Central memory CD8-positive, alpha-beta T cell (primary cell): ENCODE measurements at regions not wholly inside any gene's neighbourhood (a gene's known extent, or its start where the extent isn't known, plus 50 kb on each side); places are given as distances from the start of the nearest gene placed in this dataset.
"Not testable (repeated sequence)": the region's sequence is repeated elsewhere in the genome, so short reads cannot be mapped to it uniquely, and the experiment has no call there.

ENCODE experiments used
- ATAC-seq: fragments of 150-1000 bp; cut with Tn5 transposase; replicated peaks from 2 replicates; pipeline ENCODE4 v1.10.0; 2022; ENCODE audit warnings: mild to moderate bottlenecking, moderate FRiP score, moderate number of reproducible peaks; ENCODE audit not compliant: poor library complexity, severe bottlenecking; ENCODE audit errors: extremely low read depth
- DNase-seq, 2 donors: peaks; one replicate each; pipeline ENCODE4 v3.0.0; 2021; ENCODE audit warnings: low spot score in 2 of 2
- H3K27ac Mint-ChIP-seq: one replicate; pipeline ENCODE4 v1.8.0; 2022; ENCODE audit warnings: low read depth, mild to moderate bottlenecking, moderate library complexity, mixed read lengths
- H3K27me3 Mint-ChIP-seq: one replicate; pipeline ENCODE4 v1.8.0; 2022; ENCODE audit warnings: mixed read lengths
- H3K36me3 Mint-ChIP-seq: one replicate; pipeline ENCODE4 v1.8.0; 2022; ENCODE audit warnings: mild to moderate bottlenecking, moderate library complexity, mixed read lengths; ENCODE audit not compliant: insufficient read depth
- H3K4me1 Mint-ChIP-seq: one replicate; pipeline ENCODE4 v1.8.0; 2022; ENCODE audit warnings: mixed read lengths
- H3K4me3 Mint-ChIP-seq: one replicate; pipeline ENCODE4 v1.8.0; 2022; ENCODE audit warnings: mild to moderate bottlenecking, moderate library complexity, mixed read lengths
- H3K9me3 Mint-ChIP-seq: one replicate; pipeline ENCODE4 v1.8.0; 2022; ENCODE audit warnings: mixed read lengths

GRCh38 chr14:101643651-101644050 lies 82.4 kb downstream of the DIO3 start:
- Mint-ChIP-seq H3K27ac (no peak overlapping the region), H3K4me3 (no peak overlapping the region), H3K36me3 (no peaks in the 10 kb centered on the region), H3K9me3 (no peaks in the 10 kb centered on the region), H3K27me3 (peaks cover 12% of the 10 kb centered on the region), H3K4me1 (no peaks in the 10 kb centered on the region)
- DNase-seq (no peak), ATAC-seq (no peak)

- no peaks in the 10 kb centered on the region for H3K9me3 Mint-ChIP-seq
- H3K36me3 Mint-ChIP-seq = peaks cover 4% of the 10 kb centered on the region
- H3K4me3 Mint-ChIP-seq = no peak overlapping the region
- H3K4me1 Mint-ChIP-seq = no peaks in the 10 kb centered on the region
- no peak overlapping the region for H3K27ac Mint-ChIP-seq
- no peak for ATAC-seq
- H3K27me3 Mint-ChIP-seq = peaks cover 31% of the 10 kb centered on the region
- DNase-seq = no peak
Measured at GRCh38 chr14:101654051-101654450, 92.8 kb downstream of the DIO3 start.

- Mint-ChIP-seq H3K27ac (no peak overlapping the region), H3K36me3 (no peaks in the 10 kb centered on the region), H3K4me1 (no peaks in the 10 kb centered on the region), H3K9me3 (no peaks in the 10 kb centered on the region), H3K27me3 (peaks cover 60% of the 10 kb centered on the region), H3K4me3 (no peak overlapping the region)
- ATAC-seq (no peak), DNase-seq (no peak)
Measured at GRCh38 chr14:101657372-101657771, 96.1 kb downstream of the DIO3 start.

GRCh38 chr14:101665478-101666078 lies 95.9 kb upstream of the PPP2R5C start:
- Mint-ChIP-seq H3K4me1 (no peaks in the 10 kb centered on the region), H3K27me3 (peaks cover 38% of the 10 kb centered on the region), H3K9me3 (peaks cover 9% of the 10 kb centered on the region), H3K36me3 (no peaks in the 10 kb centered on the region), H3K27ac (no peak overlapping the region), H3K4me3 (no peak overlapping the region)
- no peak for DNase-seq
- ATAC-seq = no peak

GRCh38 chr14:101666264-101666663 lies 95.2 kb upstream of the PPP2R5C start:
- H3K4me1 Mint-ChIP-seq = no peaks in the 10 kb centered on the region
- peaks cover 13% of the 10 kb centered on the region for H3K9me3 Mint-ChIP-seq
- peaks cover 35% of the 10 kb centered on the region for H3K27me3 Mint-ChIP-seq
- no peak for DNase-seq
- ATAC-seq = no peak
- no peak overlapping the region for H3K4me3 Mint-ChIP-seq
- H3K27ac Mint-ChIP-seq = no peak overlapping the region
- no peaks in the 10 kb centered on the region for H3K36me3 Mint-ChIP-seq

GRCh38 chr14:101669629-101670028 lies 91.9 kb upstream of the PPP2R5C start:
- H3K4me3 Mint-ChIP-seq = no peak overlapping the region
- no peaks in the 10 kb centered on the region for H3K36me3 Mint-ChIP-seq
- DNase-seq (no peak), ATAC-seq (no peak)
- H3K27ac Mint-ChIP-seq = no peak overlapping the region
- peaks cover 17% of the 10 kb centered on the region for H3K9me3 Mint-ChIP-seq
- peaks cover 24% of the 10 kb centered on the region for H3K27me3 Mint-ChIP-seq
- no peaks in the 10 kb centered on the region for H3K4me1 Mint-ChIP-seq

- ATAC-seq = no peak
- no peak overlapping the region for H3K4me3 Mint-ChIP-seq
- H3K4me1 Mint-ChIP-seq = no peaks in the 10 kb centered on the region
- peaks cover 17% of the 10 kb centered on the region for H3K9me3 Mint-ChIP-seq
- H3K27me3 Mint-ChIP-seq = no peaks in the 10 kb centered on the region
- no peaks in the 10 kb centered on the region for H3K36me3 Mint-ChIP-seq
- DNase-seq = no peak
- H3K27ac Mint-ChIP-seq = no peak overlapping the region
Measured at GRCh38 chr14:101673873-101674272, 87.6 kb upstream of the PPP2R5C start.

- H3K9me3 Mint-ChIP-seq, H3K4me1 Mint-ChIP-seq, ATAC-seq, H3K27ac Mint-ChIP-seq, H3K36me3 Mint-ChIP-seq, DNase-seq, H3K4me3 Mint-ChIP-seq, H3K27me3 Mint-ChIP-seq: not testable (repeated sequence)
Measured at GRCh38 chr14:101675835-101676234, 85.7 kb upstream of the PPP2R5C start.

- ATAC-seq, DNase-seq, H3K36me3 Mint-ChIP-seq, H3K4me1 Mint-ChIP-seq, H3K4me3 Mint-ChIP-seq, H3K9me3 Mint-ChIP-seq, H3K27ac Mint-ChIP-seq, H3K27me3 Mint-ChIP-seq: not testable (repeated sequence)
Measured at GRCh38 chr14:101677912-101678327, 83.6 kb upstream of the PPP2R5C start.

- Mint-ChIP-seq H3K4me1 (no peaks in the 10 kb centered on the region), H3K4me3 (no peak overlapping the region), H3K27ac (no peak overlapping the region), H3K27me3 (no peaks in the 10 kb centered on the region), H3K36me3 (no peaks in the 10 kb centered on the region), H3K9me3 (no peaks in the 10 kb centered on the region)
- ATAC-seq (no peak), DNase-seq (no peak)
Measured at GRCh38 chr14:101681795-101682194, 79.7 kb upstream of the PPP2R5C start.

- no peak for DNase-seq
- Mint-ChIP-seq H3K4me1 (no peaks in the 10 kb centered on the region), H3K9me3 (no peaks in the 10 kb centered on the region), H3K27me3 (no peaks in the 10 kb centered on the region), H3K4me3 (no peak overlapping the region), H3K27ac (no peak overlapping the region), H3K36me3 (no peaks in the 10 kb centered on the region)
- no peak for ATAC-seq
Measured at GRCh38 chr14:101683365-101683764, 78.1 kb upstream of the PPP2R5C start.

- DNase-seq (no peak), ATAC-seq (no peak)
- H3K9me3 Mint-ChIP-seq = no peaks in the 10 kb centered on the region
- H3K4me1 Mint-ChIP-seq = no peaks in the 10 kb centered on the region
- no peak overlapping the region for H3K4me3 Mint-ChIP-seq
- peaks cover 1% of the 10 kb centered on the region for H3K36me3 Mint-ChIP-seq
- H3K27ac Mint-ChIP-seq = no peak overlapping the region
- H3K27me3 Mint-ChIP-seq = no peaks in the 10 kb centered on the region
Measured at GRCh38 chr14:101687756-101688546, 73.6 kb upstream of the PPP2R5C start.

- Mint-ChIP-seq H3K27ac (no peak overlapping the region), H3K4me3 (no peak overlapping the region), H3K36me3 (peaks cover 1% of the 10 kb centered on the region), H3K9me3 (no peaks in the 10 kb centered on the region), H3K27me3 (no peaks in the 10 kb centered on the region), H3K4me1 (no peaks in the 10 kb centered on the region)
- ATAC-seq (no peak), DNase-seq (no peak)
Measured at GRCh38 chr14:101689039-101689501, 72.4 kb upstream of the PPP2R5C start.
